ENCODE measurements at regions not wholly inside any gene's neighbourhood (a gene's known extent, or its start where the extent isn't known, plus 50 kb on each side); places are given as distances from the start of the nearest gene placed in this dataset.

- H3K27ac Mint-ChIP-seq, result peak overlapping the region in 1 of 3 experiments; percentile 24; a peak in 2 of 7 replicates
- Histone ChIP-seq H3K56ac (ENCODE audit: insufficient read length, low read depth, low read length) (no peak overlapping the region), H2BK15ac (ENCODE audit: low read depth, low read length) (no peak overlapping the region), H4K8ac (replicated peaks; ENCODE audit: insufficient read length, low read depth, low read length) (no peak overlapping the region), H2BK20ac (ENCODE audit: low read depth, low read length, poor library complexity, severe bottlenecking) (no peak overlapping the region), H2BK12ac (ENCODE audit: insufficient read length, low read depth, low read length) (no peak overlapping the region), H3K27ac (ENCODE audit: insufficient read length, low read depth, low read length) (no peak overlapping the region), H3K18ac (ENCODE audit: insufficient read length, low read depth, low read length) (no peak overlapping the region), H3K4ac (ENCODE audit: low read depth, low read length) (no peak overlapping the region), H3K27me3 (ENCODE audit: insufficient read depth, low read length) (no peaks in the 10 kb centered on the region), H3T11ph (ENCODE audit: low read length) (no peak overlapping the region), H2AFZ (ENCODE audit: low read length) (no peak overlapping the region), H4K20me1 (ENCODE audit: control insufficient read depth, insufficient read depth, insufficient read length) (no peaks in the 10 kb centered on the region), H2BK5ac (ENCODE audit: insufficient read length, low read length) (no peak overlapping the region), H3K79me2 (ENCODE audit: insufficient read depth, low read length) (no peaks in the 10 kb centered on the region), H3K14ac (ENCODE audit: insufficient read depth, low read length) (no peak overlapping the region), H4K5ac (ENCODE audit: insufficient read length, low read depth, low read length) (no peak overlapping the region), H3K23me2 (ENCODE audit: insufficient read length, low read depth, low read length, poor library complexity, severe bottlenecking) (peaks cover 4% of the 10 kb centered on the region), H3K23ac (ENCODE audit: insufficient read length, low read depth, low read length) (no peak overlapping the region), H3K4me2 (ENCODE audit: insufficient read depth, insufficient read length, low read length) (no peak overlapping the region), H4K91ac (ENCODE audit: insufficient read length, low read depth, low read length) (no peak overlapping the region), H3K9me3 (ENCODE audit: control insufficient read depth, low read depth, low read length) (no peaks in the 10 kb centered on the region), H3K4me1 (ENCODE audit: insufficient read depth, low read length) (peaks cover 10% of the 10 kb centered on the region; the same call in 1 of the 2 replicates), H2AK5ac (ENCODE audit: insufficient read length, low read length) (no peak overlapping the region), H3K9ac (ENCODE audit: extremely low read depth, insufficient read length, low read length) (no peak overlapping the region), H3K79me1 (ENCODE audit: insufficient read depth, low read depth, low read length, poor library complexity, severe bottlenecking) (no peaks in the 10 kb centered on the region), H2BK120ac (ENCODE audit: low read depth, low read length, poor library complexity, severe bottlenecking) (no peak overlapping the region)
- H3K9me3 Mint-ChIP-seq, result no peaks in the 10 kb centered on the region
- peaks cover 58 to 70% of the 10 kb centered on the region in 2 experiments for H3K4me1 Mint-ChIP-seq
- WGBS (ENCODE audit: extremely low coverage, insufficient read length, low lambda C conversion rate), result no CpG with 5 or more reads among the region's 7 CpGs
- TF ChIP-seq CTCF (conservative IDR thresholded peaks at IDR 0.05), result no peak
- no peak overlapping the region for H3K4me3 Mint-ChIP-seq
- H3K36me3 Mint-ChIP-seq (ENCODE audit: insufficient read depth in 1 of 3, low read depth in 3 of 3), result no peaks in the 10 kb centered on the region; a peak in 2 of 7 replicates
- no peak for DNase-seq
- no peaks in the 10 kb centered on the region; the same call in 1 of the 2 replicates for H3K27me3 Mint-ChIP-seq (ENCODE audit: low read depth)
Measured at GRCh38 chr11:134987223-134987768, 575.3 kb upstream of the B3GAT1 start.
